HG03039 (cell line): ENCODE measurements at regions not wholly inside any gene's neighbourhood (a gene's known extent, or its start where the extent isn't known, plus 50 kb on each side); places are given as distances from the start of the nearest gene placed in this dataset.

Experiments used
- ATAC-seq: cut with Tn5 transposase; IDR thresholded peaks from one replicate; pipeline ENCODE4 v1.9.1; 2021; ENCODE audit warnings: mild to moderate bottlenecking, moderate library complexity; ENCODE audit not compliant: unreplicated experiment

GRCh38 chr11:80649186-80649585 lies 1208.4 kb upstream of the TENM4 start:
- ATAC-seq, result no peak

- ATAC-seq, result no peak
Observed at GRCh38 chr11:80638296-80638695, 1197.5 kb upstream of the TENM4 start.

GRCh38 chr11:80637571-80637970 lies 1196.7 kb upstream of the TENM4 start:
- no peak for ATAC-seq

- ATAC-seq, result no peak
Observed at GRCh38 chr11:80636999-80637398, 1196.2 kb upstream of the TENM4 start.

GRCh38 chr11:80635178-80635577 lies 1194.3 kb upstream of the TENM4 start:
- no peak for ATAC-seq

GRCh38 chr11:80632691-80633090 lies 1191.9 kb upstream of the TENM4 start:
- no peak for ATAC-seq

- no peak for ATAC-seq
Observed at GRCh38 chr11:80632156-80632555, 1191.3 kb upstream of the TENM4 start.

- no peak for ATAC-seq
Observed at GRCh38 chr11:80629466-80629865, 1188.6 kb upstream of the TENM4 start.

GRCh38 chr11:80627364-80627763 lies 1186.5 kb upstream of the TENM4 start:
- ATAC-seq, result no peak

- no peak for ATAC-seq
Observed at GRCh38 chr11:80626721-80627120, 1185.9 kb upstream of the TENM4 start.

- ATAC-seq, result no peak
Observed at GRCh38 chr11:80625563-80625962, 1184.7 kb upstream of the TENM4 start.

- ATAC-seq, result no peak
Observed at GRCh38 chr11:80621871-80622270, 1181.0 kb upstream of the TENM4 start.

- ATAC-seq, result no peak
Observed at GRCh38 chr11:80620867-80621266, 1180.0 kb upstream of the TENM4 start.

GRCh38 chr11:80617156-80617555 lies 1176.3 kb upstream of the TENM4 start:
- no peak for ATAC-seq

- ATAC-seq, result no peak
Observed at GRCh38 chr11:80616070-80616800, 1175.4 kb upstream of the TENM4 start.

- ATAC-seq, result no peak
Observed at GRCh38 chr11:80613655-80614054, 1172.8 kb upstream of the TENM4 start.

GRCh38 chr11:80610516-80610915 lies 1169.7 kb upstream of the TENM4 start:
- no peak for ATAC-seq

GRCh38 chr11:80603472-80603871 lies 1162.6 kb upstream of the TENM4 start:
- ATAC-seq, result no peak

GRCh38 chr11:80598905-80599304 lies 1158.1 kb upstream of the TENM4 start:
- ATAC-seq, result no peak

GRCh38 chr11:80596291-80596810 lies 1155.5 kb upstream of the TENM4 start:
- no peak for ATAC-seq

- ATAC-seq, result no peak
Observed at GRCh38 chr11:80595011-80595410, 1154.2 kb upstream of the TENM4 start.

GRCh38 chr11:80593648-80594374 lies 1153.0 kb upstream of the TENM4 start:
- no peak for ATAC-seq
